Ramos (cell line): ENCODE measurements at regions not wholly inside any gene's neighbourhood (a gene's known extent, or its start where the extent isn't known, plus 50 kb on each side); places are given as distances from the start of the nearest gene placed in this dataset.

Experiments
- in situ Hi-C: fragments of 300-500 bp; cut with MboI; formaldehyde crosslinking; loops from one replicate; pipeline ENCODE4 v1.14.3; 2022; ENCODE audit warnings: low sequenced_read_pairs; ENCODE audit not compliant: unreplicated experiment

DNA sequence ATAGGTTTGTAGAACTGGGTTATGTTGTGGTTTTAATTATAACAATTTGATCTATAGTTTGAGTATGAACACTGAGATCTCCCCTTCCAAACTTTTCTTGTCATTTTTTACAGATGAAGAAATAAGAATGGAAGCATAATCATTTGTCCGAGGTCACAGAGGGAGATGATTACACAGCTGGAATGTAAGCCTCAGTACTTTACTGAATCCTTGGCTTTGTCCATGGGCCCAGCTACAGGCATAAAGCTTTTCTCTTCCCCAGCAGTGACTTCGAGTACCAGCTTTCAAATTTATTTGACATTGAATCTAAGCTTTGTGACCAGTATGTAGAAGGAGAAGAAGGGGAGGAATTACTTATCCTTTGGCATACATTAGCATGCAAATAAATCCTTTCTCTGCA is 80.9 kb upstream of the DCBLD2 start:
- in situ Hi-C loops = no loop called here

DNA sequence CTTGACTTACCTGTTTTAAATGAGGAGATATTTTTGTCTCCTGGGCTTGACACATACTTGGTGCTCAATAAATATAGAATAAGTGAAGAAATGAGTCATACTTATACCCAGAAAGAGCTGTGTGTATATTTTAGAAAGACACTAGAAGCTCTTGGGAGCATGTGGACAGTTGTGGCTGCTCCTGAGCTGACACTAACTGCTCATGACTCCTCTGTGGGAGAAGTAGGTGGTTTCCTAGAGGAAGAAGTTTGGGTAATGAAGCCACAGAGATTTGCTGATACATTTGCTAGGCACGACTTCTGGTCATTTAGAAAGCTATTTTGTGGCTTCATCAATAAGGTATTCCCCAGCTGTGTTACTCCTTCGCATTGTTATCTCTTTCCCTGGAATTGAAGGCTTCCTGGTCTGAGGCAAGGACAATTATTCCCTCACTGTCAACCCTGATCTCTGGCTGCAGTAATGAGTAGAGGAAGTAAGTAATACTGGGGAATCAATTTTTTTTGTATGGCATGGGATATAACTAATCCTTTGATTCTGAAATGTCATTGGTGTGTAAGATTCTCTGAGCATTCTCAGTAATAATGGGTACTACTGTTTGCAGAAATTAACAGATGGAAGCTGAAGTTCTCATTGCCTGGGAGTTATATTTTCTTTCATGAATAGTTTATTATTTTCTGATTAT is 79.6 kb upstream of the DCBLD2 start:
- in situ Hi-C loops = no loop called here

DNA sequence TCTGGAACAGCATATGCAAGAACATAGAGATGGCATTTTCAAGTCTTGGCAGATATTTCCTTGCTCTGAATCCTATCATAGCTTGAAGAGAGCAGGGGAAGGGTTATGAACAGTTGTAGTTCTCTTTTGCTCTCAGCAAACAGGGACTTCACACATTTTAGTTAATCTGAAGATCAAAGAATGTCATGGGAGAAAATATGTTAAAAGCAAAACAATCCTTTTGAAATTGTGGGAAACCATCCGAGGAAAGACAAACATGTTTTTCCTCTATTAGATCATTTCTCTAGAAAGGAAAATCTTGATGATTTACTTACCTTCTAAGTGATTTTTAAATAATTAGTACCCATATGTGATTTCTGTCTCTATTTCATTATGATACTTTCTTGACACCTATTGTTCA is 77.8 kb upstream of the DCBLD2 start:
- in situ Hi-C loops = no loop called here

DNA sequence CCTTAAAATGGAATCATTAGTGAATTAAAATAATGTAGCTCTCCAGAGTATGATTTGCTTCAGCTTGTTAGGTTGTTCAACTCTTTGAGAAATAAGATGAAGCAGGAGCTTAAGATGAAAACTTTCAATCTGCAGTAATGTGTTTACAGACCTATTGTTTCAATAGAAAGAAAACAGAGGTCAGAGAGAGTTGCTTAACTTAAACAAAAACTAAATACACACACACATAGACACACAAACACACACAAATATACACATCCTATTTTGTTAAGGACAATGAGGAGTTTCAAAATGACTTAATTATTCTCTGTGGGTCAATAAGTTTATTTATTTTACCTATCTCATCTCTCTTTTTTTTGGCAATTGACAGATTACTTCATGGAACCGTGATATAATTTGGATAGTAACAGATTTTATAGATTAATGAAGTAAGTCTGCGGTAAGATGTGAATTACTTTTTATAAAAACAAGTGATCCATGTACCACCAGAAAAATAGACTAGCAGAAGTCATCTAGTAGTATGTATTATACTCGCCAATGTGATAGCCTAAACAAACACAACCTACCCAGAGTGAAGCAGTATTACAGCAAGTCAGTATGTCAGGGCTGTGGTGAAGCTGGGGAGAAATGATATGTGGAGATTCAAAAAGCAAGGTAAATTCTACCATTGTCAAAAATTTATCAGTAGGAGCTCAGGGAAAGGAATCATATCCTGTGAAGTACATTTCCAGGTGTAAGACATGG is 76.7 kb upstream of the DCBLD2 start:
- in situ Hi-C loops = no loop called here

DNA sequence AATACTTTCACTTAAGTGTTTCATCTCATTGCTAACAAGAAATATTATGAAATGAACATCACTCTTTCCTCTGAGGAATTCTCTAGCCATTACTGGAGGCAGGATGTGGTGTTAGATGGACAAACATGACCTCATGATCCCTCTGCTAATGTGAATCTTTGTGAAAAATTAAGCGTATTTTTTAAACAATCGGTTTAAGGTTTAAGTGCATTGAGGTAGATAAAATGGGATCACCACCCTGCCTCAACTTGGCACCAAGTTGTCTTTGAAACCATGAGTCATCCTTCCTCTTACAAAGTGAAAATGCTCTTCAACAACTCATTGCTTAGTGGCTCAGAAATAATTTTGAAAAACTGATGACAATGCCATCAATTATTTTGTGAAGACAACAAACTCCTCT is 76.0 kb upstream of the DCBLD2 start:
- in situ Hi-C loops = no loop called here

DNA sequence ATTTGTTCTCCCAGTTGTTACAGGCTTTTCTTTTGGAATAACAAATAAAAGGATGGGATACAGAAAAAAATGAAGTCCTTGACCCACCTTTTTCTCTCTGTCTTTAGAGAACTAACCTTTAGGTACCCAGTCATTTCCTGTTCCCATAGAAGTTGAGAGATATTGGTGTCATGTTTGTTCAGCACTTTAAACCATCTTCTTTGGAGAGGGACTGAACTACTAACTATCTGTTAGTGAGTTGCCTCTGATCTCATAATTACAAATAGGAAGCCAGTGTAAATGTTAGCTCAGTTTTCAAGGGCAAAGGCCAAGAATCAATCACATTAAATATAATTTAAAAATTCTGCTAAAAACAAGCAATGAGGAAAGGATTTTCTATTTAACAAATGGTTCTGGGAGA is 72.9 kb upstream of the DCBLD2 start:
- in situ Hi-C loops = no loop called here

DNA sequence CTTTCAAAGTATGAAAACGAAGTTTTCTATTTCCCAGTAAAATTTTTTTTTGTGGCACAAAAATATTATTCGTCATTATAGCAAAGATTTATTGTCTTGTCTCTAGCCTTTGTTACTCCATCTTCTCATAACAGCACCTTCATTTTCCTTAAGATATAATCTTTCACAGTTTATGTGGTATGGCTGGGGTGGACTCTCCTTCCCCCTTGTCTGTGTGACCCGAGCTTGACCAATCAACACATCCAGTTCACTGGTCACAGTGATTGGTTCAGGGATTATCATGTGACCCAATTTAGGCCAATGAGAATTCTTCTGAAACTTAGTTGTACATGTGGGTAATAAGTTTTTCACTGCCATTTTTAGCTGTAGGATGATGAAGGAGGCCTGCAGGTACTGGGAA is 71.2 kb upstream of the DCBLD2 start:
- in situ Hi-C loops = no loop called here

DNA sequence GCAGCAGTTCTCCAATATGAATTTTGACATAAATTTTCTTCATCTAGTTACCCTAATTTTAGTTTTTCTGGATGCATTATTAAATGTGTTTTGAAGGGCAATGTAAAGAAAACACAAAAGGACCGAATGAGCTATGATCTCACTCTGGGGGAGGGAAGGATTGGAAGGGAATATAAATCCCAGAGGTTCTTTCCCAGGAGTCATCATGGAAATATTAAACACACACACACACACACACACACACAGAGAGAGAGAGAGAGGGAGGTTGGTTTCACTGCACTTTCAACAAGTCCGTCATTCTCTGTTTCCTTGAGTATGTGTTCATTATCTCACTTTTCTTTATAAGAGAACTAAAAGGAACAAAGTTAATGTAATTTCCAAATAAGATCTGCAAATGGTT is 70.7 kb upstream of the DCBLD2 start:
- in situ Hi-C loops = no loop called here

DNA sequence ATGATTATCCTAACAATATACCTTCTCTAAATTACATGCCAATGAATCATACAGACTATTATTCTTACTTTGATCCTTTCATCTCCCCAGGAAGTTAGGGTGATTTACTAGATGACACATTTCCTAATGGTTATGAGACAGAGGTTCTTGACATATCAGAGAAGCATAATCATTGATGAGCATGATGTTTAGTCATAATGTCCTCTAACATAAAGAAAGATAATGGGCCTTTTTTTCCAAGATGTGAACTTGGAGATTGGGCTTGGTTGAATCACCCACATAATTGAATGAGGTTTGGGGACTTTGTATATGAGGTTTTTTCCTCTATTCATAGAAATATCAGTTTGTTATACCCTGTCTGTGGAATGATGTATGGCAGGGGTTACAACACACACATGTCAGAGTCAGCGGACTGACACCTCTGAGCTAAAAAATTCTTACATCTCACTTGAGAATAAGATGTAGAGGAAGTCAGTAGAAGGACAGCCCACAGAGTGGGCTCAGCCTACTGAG is 69.7 kb upstream of the DCBLD2 start:
- in situ Hi-C loops = no loop called here

DNA sequence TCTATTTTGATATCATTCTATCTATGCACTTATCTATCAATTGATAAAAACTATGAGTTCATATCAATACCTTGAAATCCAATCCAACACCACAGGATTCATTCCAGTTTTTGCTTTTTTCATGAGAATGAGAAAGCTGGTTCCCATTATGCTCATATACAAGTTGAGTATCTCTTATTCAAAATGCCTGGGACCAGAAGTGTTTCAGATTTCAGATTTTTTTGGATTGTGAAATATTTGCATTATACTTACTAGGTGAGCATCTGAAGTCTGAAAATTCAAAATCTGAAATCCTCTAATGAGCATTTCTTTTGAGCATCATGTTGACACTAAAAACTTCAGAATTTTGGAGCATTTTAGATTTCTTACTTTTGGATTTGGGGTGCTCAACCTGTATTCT is 67.8 kb upstream of the DCBLD2 start:
- in situ Hi-C loops = no loop called here

DNA sequence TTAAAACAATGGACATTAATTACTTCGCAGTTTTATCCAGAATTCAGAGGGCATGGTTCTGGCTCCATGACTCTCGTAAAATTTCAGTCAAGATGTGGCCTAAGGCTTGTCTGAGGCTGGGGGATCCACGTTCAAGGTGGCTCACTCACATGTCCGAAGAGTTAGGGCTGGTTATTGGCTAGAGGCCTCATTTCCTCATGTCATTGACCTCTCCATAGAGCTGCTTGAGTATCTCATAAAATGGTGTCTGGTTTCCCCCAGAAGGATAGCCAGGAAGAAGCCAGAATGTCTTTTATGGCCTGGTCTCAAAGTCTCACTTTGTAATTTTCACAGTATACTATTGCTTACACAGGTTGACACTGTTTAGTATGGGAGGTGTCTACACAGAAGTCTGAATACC is 67.3 kb upstream of the DCBLD2 start:
- in situ Hi-C loops = no loop called here

DNA sequence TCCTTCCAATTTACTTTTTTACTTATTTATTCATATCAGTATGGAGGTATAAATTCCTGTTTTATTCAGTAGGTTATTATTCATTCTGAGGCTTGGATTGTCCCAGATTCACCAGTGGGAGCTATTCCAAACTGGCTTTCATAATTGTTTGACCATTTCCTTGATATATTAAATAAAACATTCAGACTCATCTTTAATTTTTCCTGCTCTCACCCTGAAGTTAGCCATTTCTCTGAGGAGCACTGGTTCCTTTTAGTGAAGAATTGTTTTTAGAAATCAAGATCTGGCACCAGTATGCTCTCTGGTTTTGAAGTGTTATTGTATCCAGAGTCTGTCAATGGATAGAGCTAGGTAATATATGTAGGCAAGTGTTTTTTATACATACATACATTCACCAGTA is 66.9 kb upstream of the DCBLD2 start:
- in situ Hi-C loops = no loop called here

DNA sequence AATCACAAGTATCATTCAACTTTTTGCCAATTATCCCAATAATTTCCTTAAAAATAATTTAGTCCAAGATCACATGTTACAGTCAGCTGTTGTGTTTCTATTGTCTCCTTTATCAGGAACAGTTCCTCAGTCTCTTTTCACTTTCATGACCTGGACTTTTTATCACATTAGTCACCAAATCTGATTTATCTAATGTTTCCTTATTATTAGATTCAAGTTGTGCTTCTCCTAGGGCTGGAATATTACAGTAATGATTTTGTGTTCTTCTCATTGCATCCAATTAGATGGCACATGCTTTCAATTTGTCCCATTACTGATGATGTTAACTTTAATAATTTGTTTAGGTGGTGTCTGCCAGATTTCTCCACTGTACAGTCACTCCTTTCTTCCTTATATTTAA is 66.3 kb upstream of the DCBLD2 start:
- in situ Hi-C loops = no loop called here

DNA sequence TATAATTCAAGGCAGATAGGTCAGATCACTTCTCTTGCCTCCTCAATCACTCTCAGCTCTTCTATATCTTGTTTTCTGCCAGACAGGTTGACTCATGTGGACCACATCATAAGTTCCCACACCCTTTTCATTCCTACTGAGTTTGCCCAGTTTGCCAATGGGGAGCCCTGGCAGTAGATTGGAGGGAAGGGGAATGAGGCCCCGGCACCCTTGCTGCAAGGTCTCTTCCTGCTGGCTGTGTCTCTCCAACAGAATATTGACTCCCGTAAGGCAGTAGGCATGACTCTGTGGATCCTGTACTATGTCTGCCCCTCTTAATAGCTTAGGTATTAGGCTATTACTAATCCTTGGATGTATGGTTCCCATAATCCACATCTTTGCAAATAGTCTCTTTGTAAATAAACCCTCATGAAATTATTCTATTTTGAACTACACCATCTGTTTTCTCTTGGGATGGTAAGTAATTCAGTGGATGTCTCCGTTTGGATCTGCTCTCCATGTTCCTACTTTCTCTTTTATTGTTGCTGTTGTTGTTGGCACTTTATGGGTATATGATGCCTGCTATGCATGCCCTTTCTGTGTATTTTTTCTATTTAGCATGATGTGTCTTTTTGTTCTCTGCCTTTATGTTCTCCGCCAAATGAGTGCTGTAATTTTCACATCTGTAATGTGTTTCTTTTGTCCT is 65.5 kb upstream of the DCBLD2 start:
- in situ Hi-C loops = no loop called here

DNA sequence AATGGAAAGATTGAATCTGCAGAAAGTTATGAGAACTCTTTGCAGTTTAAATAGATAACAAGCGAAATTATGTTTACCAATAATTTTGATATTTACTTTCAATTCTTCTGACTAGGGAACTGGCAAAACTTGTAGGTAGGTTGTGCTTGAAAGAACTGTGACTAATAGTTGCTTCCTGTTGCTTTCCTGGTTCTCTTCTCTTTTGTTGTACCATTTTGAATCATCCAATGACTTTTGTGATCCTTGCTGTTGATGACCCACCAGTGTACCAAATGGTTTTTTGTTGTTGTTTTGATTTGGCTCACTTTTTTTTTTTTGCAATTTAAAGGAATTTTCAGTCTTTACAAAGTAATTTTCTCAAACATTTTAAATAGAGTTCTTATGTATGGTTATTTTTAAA is 64.9 kb upstream of the DCBLD2 start:
- in situ Hi-C loops = no loop called here

DNA sequence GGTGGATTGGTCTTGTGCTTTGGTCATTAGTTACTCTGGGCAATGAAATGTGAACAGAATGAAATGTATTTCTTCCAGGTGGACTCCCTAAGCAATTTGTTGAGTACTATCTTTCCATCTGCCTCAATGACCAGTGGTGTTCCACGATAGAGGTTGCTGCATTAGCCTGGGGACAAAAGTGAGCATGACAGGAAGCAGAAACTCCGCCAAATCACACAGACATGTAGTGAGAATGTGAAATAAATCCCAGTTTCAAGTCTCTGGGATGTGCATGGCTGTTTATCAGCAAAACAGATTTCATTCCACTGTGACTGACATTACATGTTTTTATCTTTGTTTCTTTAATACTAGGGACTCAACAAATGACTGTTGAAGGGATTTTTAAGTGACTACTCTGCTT is 63.3 kb upstream of the DCBLD2 start:
- in situ Hi-C loops = no loop called here

DNA sequence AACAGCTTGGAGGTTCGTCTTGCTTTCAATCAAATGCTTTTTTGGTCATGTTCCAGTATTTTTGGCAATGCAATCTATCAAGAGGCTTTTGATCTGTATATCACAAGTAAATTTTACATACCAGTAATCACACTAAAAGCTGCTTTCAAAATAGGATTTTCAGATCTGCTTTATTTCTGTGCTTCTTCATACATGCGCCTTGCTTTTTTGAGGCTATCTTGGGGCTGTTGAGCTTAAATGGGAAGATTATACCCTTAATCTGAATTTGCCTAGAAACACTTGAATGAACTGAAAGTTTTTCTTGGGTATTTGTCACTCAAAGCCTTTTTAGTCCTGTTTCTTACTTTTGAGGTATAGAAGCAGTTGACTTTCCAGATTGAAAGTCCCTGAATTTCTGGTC is 62.1 kb upstream of the DCBLD2 start:
- in situ Hi-C loops = no loop called here

DNA sequence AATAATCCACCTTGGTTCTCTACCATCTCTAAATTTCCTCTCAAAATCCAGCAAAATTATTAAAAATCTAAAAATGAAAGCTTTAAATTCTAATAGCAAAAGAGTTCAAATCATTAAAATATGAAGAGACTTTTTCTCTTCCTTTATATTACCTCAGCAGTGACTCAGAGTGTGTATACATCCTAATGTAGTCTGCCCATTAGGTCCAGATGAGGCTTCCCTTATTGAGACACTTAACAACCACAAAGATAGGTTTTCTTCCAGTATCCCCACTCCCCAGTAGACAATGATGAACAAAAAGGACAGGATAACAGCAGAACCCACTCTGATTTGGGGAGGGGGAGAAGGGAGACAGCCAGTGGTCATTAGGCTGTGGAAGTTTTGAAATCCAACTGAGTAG is 61.5 kb upstream of the DCBLD2 start:
- in situ Hi-C loops = no loop called here

DNA sequence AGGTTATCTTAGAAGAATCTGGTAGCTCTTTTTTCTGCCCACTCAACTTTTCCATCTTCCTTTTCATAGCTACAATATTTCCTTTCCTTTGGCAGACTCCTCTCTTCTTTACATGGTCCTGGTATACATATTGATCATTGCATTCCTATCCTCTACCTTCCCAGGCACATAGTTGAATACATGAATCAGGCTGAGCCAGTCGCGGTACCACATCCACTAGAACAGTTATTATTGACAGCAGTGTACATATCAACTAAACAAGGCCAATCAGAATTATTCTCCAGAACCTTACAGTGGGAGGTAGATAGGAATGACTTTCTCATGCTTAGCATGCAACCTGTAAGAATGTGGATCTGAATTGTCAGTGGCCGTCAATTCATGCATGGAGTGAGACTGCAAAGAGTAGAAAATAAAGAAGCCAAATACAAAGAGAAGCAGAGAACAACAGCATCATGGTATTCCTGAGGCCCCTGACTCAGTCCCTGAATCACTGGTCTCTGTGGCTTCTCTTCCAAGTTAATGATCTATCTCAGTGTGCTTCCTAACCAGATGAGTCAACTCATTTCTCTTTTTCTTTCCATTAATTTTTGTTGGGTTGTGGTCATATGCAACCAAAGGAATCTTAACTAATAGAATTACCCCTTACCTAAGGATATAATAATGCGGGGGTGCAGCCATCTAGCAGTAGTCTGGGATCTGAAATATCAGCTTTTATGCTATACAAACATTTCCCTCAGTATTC is 60.9 kb upstream of the DCBLD2 start:
- in situ Hi-C loops = no loop called here
